HG03439 (cell line): ENCODE measurements at regions not wholly inside any gene's neighbourhood (a gene's known extent, or its start where the extent isn't known, plus 50 kb on each side); places are given as distances from the start of the nearest gene placed in this dataset.

Experiments
- ATAC-seq: cut with Tn5 transposase; IDR thresholded peaks from one replicate; pipeline ENCODE4 v1.9.1; 2021; ENCODE audit warnings: mild to moderate bottlenecking, moderate library complexity; ENCODE audit not compliant: unreplicated experiment

GRCh38 chr5:125198270-125198974 lies 452.0 kb upstream of the ZNF608 start:
- ATAC-seq, result no peak

GRCh38 chr5:125199373-125199772 lies 452.9 kb upstream of the ZNF608 start:
- no peak for ATAC-seq

GRCh38 chr5:125199968-125200865 lies 453.8 kb upstream of the ZNF608 start:
- no peak for ATAC-seq

- ATAC-seq, result no peak
Measured at GRCh38 chr5:125200866-125201373, 454.5 kb upstream of the ZNF608 start.

- ATAC-seq, result no peak
Measured at GRCh38 chr5:125201446-125202052, 455.1 kb upstream of the ZNF608 start.

- ATAC-seq, result no peak
Measured at GRCh38 chr5:125202353-125202752, 455.9 kb upstream of the ZNF608 start.

GRCh38 chr5:125202871-125203438 lies 456.5 kb upstream of the ZNF608 start:
- ATAC-seq, result no peak

GRCh38 chr5:125203912-125204311 lies 457.5 kb upstream of the ZNF608 start:
- ATAC-seq, result no peak

GRCh38 chr5:125205601-125206225 lies 459.3 kb upstream of the ZNF608 start:
- ATAC-seq, result no peak

GRCh38 chr5:125207856-125208255 lies 461.4 kb upstream of the ZNF608 start:
- no peak for ATAC-seq

GRCh38 chr5:125209650-125210049 lies 463.2 kb upstream of the ZNF608 start:
- ATAC-seq, result no peak

- no peak for ATAC-seq
Measured at GRCh38 chr5:125210242-125210947, 464.0 kb upstream of the ZNF608 start.

GRCh38 chr5:125214080-125214479 lies 467.6 kb upstream of the ZNF608 start:
- ATAC-seq, result peak; percentile 89

GRCh38 chr5:125215593-125215992 lies 469.2 kb upstream of the ZNF608 start:
- no peak for ATAC-seq

GRCh38 chr5:125219710-125220109 lies 473.3 kb upstream of the ZNF608 start:
- no peak for ATAC-seq

- no peak for ATAC-seq
Measured at GRCh38 chr5:125220284-125220683, 473.8 kb upstream of the ZNF608 start.

- no peak for ATAC-seq
Measured at GRCh38 chr5:125222597-125223240, 476.3 kb upstream of the ZNF608 start.

GRCh38 chr5:125225424-125225823 lies 479.0 kb upstream of the ZNF608 start:
- ATAC-seq, result no peak

- ATAC-seq, result no peak
Measured at GRCh38 chr5:125226825-125227224, 480.4 kb upstream of the ZNF608 start.
